GM23338 (cell line): ENCODE measurements at regions not wholly inside any gene's neighbourhood (a gene's known extent, or its start where the extent isn't known, plus 50 kb on each side); places are given as distances from the start of the nearest gene placed in this dataset.

ENCODE experiments used
- ATAC-seq: fragments of 200-7000 bp; cut with Tn5 transposase; 3 replicates; pipeline ENCODE4 v1.9.1; 2020
- DNase-seq: peaks from one replicate; pipeline ENCODE4 v3.0.0-alpha.2; 2015; ENCODE audit warnings: low spot score
- H2AFZ ChIP-seq: fragments of 200-600 bp; sonication (generic); 2 replicates; pipeline ENCODE4 v1.8.0; 2016; ENCODE audit warnings: antibody characterized with exemption, mild to moderate bottlenecking, moderate library complexity
- H3F3A ChIP-seq: fragments of 200-600 bp; sonication (generic); replicated peaks from 2 replicates; pipeline ENCODE4 v1.8.0; 2017; ENCODE audit warnings: antibody characterized with exemption, mixed run types, low read depth
- H3K27ac ChIP-seq: fragments of 200-600 bp; sonication (generic); 2 replicates; pipeline ENCODE4 v1.6.1; 2016; ENCODE audit warnings: low read depth
- H3K27me3 ChIP-seq: fragments of 200-600 bp; sonication (generic); 2 replicates; pipeline ENCODE4 v1.8.0; 2016; ENCODE audit warnings: mild to moderate bottlenecking, mixed run types, moderate library complexity; ENCODE audit not compliant: insufficient read depth
- H3K36me3 ChIP-seq: fragments of 200-600 bp; sonication (generic); 2 replicates; pipeline ENCODE4 v1.8.0; 2016; ENCODE audit warnings: mild to moderate bottlenecking; ENCODE audit not compliant: insufficient read depth
- H3K4me1 ChIP-seq: fragments of 200-600 bp; sonication (generic); 2 replicates; pipeline ENCODE4 v1.8.0; 2016; ENCODE audit warnings: mild to moderate bottlenecking, moderate library complexity; ENCODE audit not compliant: insufficient read depth
- H3K4me2 ChIP-seq: fragments of 200-600 bp; sonication (generic); 2 replicates; pipeline ENCODE4 v1.7.1; 2017; ENCODE audit warnings: mixed run types
- H3K4me3 ChIP-seq: fragments of 200-600 bp; sonication (generic); 2 replicates; pipeline ENCODE4 v1.6.1; 2016; ENCODE audit warnings: mixed run types
- H3K79me2 ChIP-seq: fragments of 200-600 bp; sonication (generic); replicated peaks from 2 replicates; pipeline ENCODE4 v1.8.0; 2017; ENCODE audit warnings: mild to moderate bottlenecking; ENCODE audit not compliant: insufficient read depth
- H3K9me2 ChIP-seq: fragments of 200-600 bp; sonication (generic); 2 replicates; pipeline ENCODE4 v1.8.0; 2017; ENCODE audit not compliant: insufficient read depth
- H4K20me1 ChIP-seq: fragments of 200-600 bp; sonication (generic); replicated peaks from 2 replicates; pipeline ENCODE4 v1.8.0; 2017; ENCODE audit warnings: mild to moderate bottlenecking; ENCODE audit not compliant: insufficient read depth
- H3K27ac Mint-ChIP-seq: 2 replicates; pipeline ENCODE4 v1.8.0; 2020; ENCODE audit warnings: inconsistent platforms, mild to moderate bottlenecking, moderate library complexity, mixed read lengths
- H3K27me3 Mint-ChIP-seq: 3 replicates; pipeline ENCODE4 v1.8.0; 2022; ENCODE audit warnings: low read depth, mild to moderate bottlenecking, moderate library complexity, mixed read lengths, inconsistent platforms; ENCODE audit not compliant: insufficient read depth, poor library complexity
- H3K36me3 Mint-ChIP-seq: 3 replicates; pipeline ENCODE4 v1.8.0; 2021; ENCODE audit warnings: low read depth, mild to moderate bottlenecking, inconsistent platforms, moderate library complexity, mixed read lengths
- H3K4me1 Mint-ChIP-seq: 3 replicates; pipeline ENCODE4 v1.8.0; 2020; ENCODE audit warnings: mild to moderate bottlenecking, inconsistent platforms, mixed read lengths
- H3K4me3 Mint-ChIP-seq: 3 replicates; pipeline ENCODE4 v1.8.0; 2021; ENCODE audit warnings: moderate library complexity, mild to moderate bottlenecking, inconsistent platforms, mixed read lengths
- H3K9me3 Mint-ChIP-seq: 3 replicates; pipeline ENCODE4 v1.8.0; 2020; ENCODE audit warnings: moderate library complexity, mild to moderate bottlenecking, inconsistent platforms, mixed read lengths
- CREB1 ChIP-seq: fragments of 250-450 bp; sonication (Bioruptor Pico); IDR thresholded peaks from 2 replicates; pipeline ENCODE4 v1.5.0; 2020; ENCODE audit warnings: low read depth, mild to moderate bottlenecking, moderate library complexity
- ETS1 ChIP-seq: IDR thresholded peaks from 2 replicates; pipeline ENCODE4 v1.6.1; 2016; ENCODE audit warnings: antibody characterized with exemption
- EZH2 ChIP-seq: fragments of 200-600 bp; sonication (generic); IDR thresholded peaks from one replicate; pipeline ENCODE4 v1.8.0; 2017; ENCODE audit warnings: antibody characterized with exemption, mild to moderate bottlenecking, low read depth; ENCODE audit not compliant: unreplicated experiment
- EZH2phosphoT487 ChIP-seq: fragments of 200-600 bp; sonication (generic); IDR thresholded peaks from one replicate; pipeline ENCODE4 v1.8.1; 2018; ENCODE audit warnings: antibody characterized with exemption; ENCODE audit not compliant: unreplicated experiment
- JUNB ChIP-seq: IDR thresholded peaks from one replicate; pipeline ENCODE4 v1.6.1; 2016; ENCODE audit warnings: antibody characterized with exemption; ENCODE audit not compliant: unreplicated experiment
- NANOG ChIP-seq: IDR thresholded peaks from 2 replicates; pipeline ENCODE4 v1.6.1; 2016; ENCODE audit warnings: antibody characterized with exemption, borderline replicate concordance
- POLR2AphosphoS5 ChIP-seq: IDR thresholded peaks from 2 replicates; pipeline ENCODE4 v1.6.1; 2016; ENCODE audit warnings: antibody characterized with exemption, low read depth
- REST ChIP-seq: IDR thresholded peaks from one replicate; pipeline ENCODE4 v1.6.1; 2018; ENCODE audit warnings: antibody characterized with exemption; ENCODE audit not compliant: unreplicated experiment
- STAT1 ChIP-seq: IDR thresholded peaks from one replicate; pipeline ENCODE4 v1.6.1; 2016; ENCODE audit warnings: antibody characterized with exemption; ENCODE audit not compliant: unreplicated experiment
- ZNF114 ChIP-seq: fragments of 250-450 bp; sonication (Bioruptor Pico); IDR thresholded peaks from 2 replicates; pipeline ENCODE4 v1.5.0; 2020; ENCODE audit warnings: mild to moderate bottlenecking, moderate library complexity
- ZNF331 ChIP-seq: fragments of 250-450 bp; sonication (Bioruptor Pico); IDR thresholded peaks from 2 replicates; pipeline ENCODE4 v1.5.0; 2020; ENCODE audit warnings: low read depth, mild to moderate bottlenecking, moderate library complexity
- ZNF462 ChIP-seq: fragments of 250-450 bp; sonication (Bioruptor Pico); IDR thresholded peaks from 2 replicates; pipeline ENCODE4 v1.5.0; 2020; ENCODE audit warnings: mild to moderate bottlenecking, moderate library complexity
- TF ChIP-seq, protein P1 (sequence below), 2 experiments: fragments of 200-600 bp in 1 of 2; sonication (generic) in 1 of 2; conservative IDR thresholded peaks; 2 replicates each; pipeline versions ENCODE4 v1.5.1 to v1.6.1; 2016 to 2017; ENCODE audit warnings: antibody characterized with exemption in 2 of 2, low read depth in 2 of 2, mild to moderate bottlenecking in 2 of 2, moderate library complexity in 1 of 2

GRCh38 chr6:122145246-122145645, 254.2 kb upstream of the HSF2 start:
- no peak overlapping the region for H3K27ac Mint-ChIP-seq
- no peaks in the 10 kb centered on the region for H3K27me3 ChIP-seq
- H2AFZ ChIP-seq = no peak overlapping the region
- H3F3A ChIP-seq = no peaks in the 10 kb centered on the region
- H3K9me3 Mint-ChIP-seq = no peaks in the 10 kb centered on the region
- H3K79me2 ChIP-seq = no peaks in the 10 kb centered on the region
- no peaks in the 10 kb centered on the region for H3K36me3 Mint-ChIP-seq
- H3K4me3 ChIP-seq = no peak overlapping the region
- no peaks in the 10 kb centered on the region for H3K36me3 ChIP-seq
- H3K4me1 ChIP-seq = no peaks in the 10 kb centered on the region
- no peak overlapping the region for H3K4me3 Mint-ChIP-seq
- ATAC-seq = no peak
- H4K20me1 ChIP-seq = no peaks in the 10 kb centered on the region
- H3K9me2 ChIP-seq = no peaks in the 10 kb centered on the region
- no peak overlapping the region for H3K27ac ChIP-seq
- no peak for TF ChIP-seq CREB1 (CRISPR knock-in tag)
- TF ChIP-seq, protein P1, sequence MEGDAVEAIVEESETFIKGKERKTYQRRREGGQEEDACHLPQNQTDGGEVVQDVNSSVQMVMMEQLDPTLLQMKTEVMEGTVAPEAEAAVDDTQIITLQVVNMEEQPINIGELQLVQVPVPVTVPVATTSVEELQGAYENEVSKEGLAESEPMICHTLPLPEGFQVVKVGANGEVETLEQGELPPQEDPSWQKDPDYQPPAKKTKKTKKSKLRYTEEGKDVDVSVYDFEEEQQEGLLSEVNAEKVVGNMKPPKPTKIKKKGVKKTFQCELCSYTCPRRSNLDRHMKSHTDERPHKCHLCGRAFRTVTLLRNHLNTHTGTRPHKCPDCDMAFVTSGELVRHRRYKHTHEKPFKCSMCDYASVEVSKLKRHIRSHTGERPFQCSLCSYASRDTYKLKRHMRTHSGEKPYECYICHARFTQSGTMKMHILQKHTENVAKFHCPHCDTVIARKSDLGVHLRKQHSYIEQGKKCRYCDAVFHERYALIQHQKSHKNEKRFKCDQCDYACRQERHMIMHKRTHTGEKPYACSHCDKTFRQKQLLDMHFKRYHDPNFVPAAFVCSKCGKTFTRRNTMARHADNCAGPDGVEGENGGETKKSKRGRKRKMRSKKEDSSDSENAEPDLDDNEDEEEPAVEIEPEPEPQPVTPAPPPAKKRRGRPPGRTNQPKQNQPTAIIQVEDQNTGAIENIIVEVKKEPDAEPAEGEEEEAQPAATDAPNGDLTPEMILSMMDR (conservative IDR thresholded peaks at IDR 0.05; ENCODE audit: low read depth in 2 of 2) = no peak
- no peak for TF ChIP-seq ZNF331 (CRISPR knock-in tag)
- TF ChIP-seq STAT1 = no peak
- no peak for TF ChIP-seq ZNF462
- no peak for TF ChIP-seq EZH2phosphoT487
- TF ChIP-seq EZH2 = no peak
- no peak for TF ChIP-seq REST
- TF ChIP-seq ZNF114 (CRISPR knock-in tag) = no peak
- TF ChIP-seq POLR2AphosphoS5 = no peak
- TF ChIP-seq ETS1 = no peak
- no peak for TF ChIP-seq NANOG
- no peak for TF ChIP-seq JUNB
- H3K4me2 ChIP-seq = no peak overlapping the region
- H3K27me3 Mint-ChIP-seq = no peaks in the 10 kb centered on the region
- H3K4me1 Mint-ChIP-seq = peaks cover 5% of the 10 kb centered on the region; the same call in 1 of the 3 replicates
- DNase-seq = no peak
